IMR-90 (cell line): ENCODE measurements at regions not wholly inside any gene's neighbourhood (a gene's known extent, or its start where the extent isn't known, plus 50 kb on each side); places are given as distances from the start of the nearest gene placed in this dataset.

Experiments
- BHLHE40 ChIP-seq: fragments of 150-350 bp; IDR thresholded peaks from 2 replicates; pipeline ENCODE4 v1.6.1; 2016; ENCODE audit warnings: mild to moderate bottlenecking, low read depth, low read length
- CEBPB ChIP-seq: IDR thresholded peaks from 2 replicates; pipeline ENCODE4 v1.6.1; 2012; ENCODE audit warnings: low read depth, low read length, improper control_type of control experiment
- CTCF ChIP-seq: conservative IDR thresholded peaks from 2 replicates; pipeline ENCODE4 v1.5.1; 2012; ENCODE audit warnings: mild to moderate bottlenecking, low read depth, low read length, improper control_type of control experiment
- MAFK ChIP-seq: IDR thresholded peaks from 2 replicates; pipeline ENCODE4 v1.6.1; 2012; ENCODE audit warnings: low read depth, low read length, improper control_type of control experiment
- MAZ ChIP-seq: IDR thresholded peaks from 2 replicates; pipeline ENCODE4 v1.6.1; 2012; ENCODE audit warnings: low read depth, mild to moderate bottlenecking, low read length, improper control_type of control experiment, moderate library complexity, borderline replicate concordance
- MXI1 ChIP-seq: IDR thresholded peaks from 2 replicates; pipeline ENCODE4 v1.6.1; 2012; ENCODE audit warnings: low read depth, mild to moderate bottlenecking, low read length, moderate library complexity, borderline replicate concordance
- POLR2A ChIP-seq: IDR thresholded peaks from 2 replicates; pipeline ENCODE4 v1.6.1; 2012; ENCODE audit warnings: mild to moderate bottlenecking, low read depth, low read length
- RAD21 ChIP-seq: IDR thresholded peaks from 2 replicates; pipeline ENCODE4 v1.6.1; 2012; ENCODE audit warnings: low read length, improper control_type of control experiment
- RCOR1 ChIP-seq: IDR thresholded peaks from 2 replicates; pipeline ENCODE4 v1.6.1; 2012; ENCODE audit warnings: mild to moderate bottlenecking, low read length, improper control_type of control experiment; ENCODE audit not compliant: insufficient replicate concordance
- RFX5 ChIP-seq: IDR thresholded peaks from 2 replicates; pipeline ENCODE4 v1.8.0; 2012; ENCODE audit warnings: low read depth, mild to moderate bottlenecking, low read length, moderate library complexity
- SMC3 ChIP-seq: fragments of 150-350 bp; IDR thresholded peaks from 2 replicates; pipeline ENCODE4 v1.6.1; 2016; ENCODE audit warnings: low read depth, mild to moderate bottlenecking, antibody characterized with exemption, low read length, moderate library complexity
- USF2 ChIP-seq: fragments of 150-350 bp; IDR thresholded peaks from 2 replicates; pipeline ENCODE4 v1.6.1; 2017; ENCODE audit warnings: mild to moderate bottlenecking, antibody characterized with exemption, low read length, low read depth

- TF ChIP-seq CTCF: no peak
- TF ChIP-seq RAD21: no peak
- no peak for TF ChIP-seq RFX5
- no peak for TF ChIP-seq POLR2A
- TF ChIP-seq MAZ: no peak
- no peak for TF ChIP-seq CEBPB
- TF ChIP-seq BHLHE40: no peak
- no peak for TF ChIP-seq MXI1
- no peak for TF ChIP-seq RCOR1
- TF ChIP-seq MAFK: no peak
- no peak for TF ChIP-seq USF2
- TF ChIP-seq SMC3: no peak
Observed at GRCh38 chr14:84027351-84027750, 1502.6 kb upstream of the FLRT2 start.
